Naive B cell (primary cell): ENCODE measurements at regions not wholly inside any gene's neighbourhood (a gene's known extent, or its start where the extent isn't known, plus 50 kb on each side); places are given as distances from the start of the nearest gene placed in this dataset.
"Not testable (repeated sequence)": the region's sequence is repeated elsewhere in the genome, so short reads cannot be mapped to it uniquely, and the experiment has no call there.

Source experiments
- ATAC-seq, 2 donors: fragments of 150-1000 bp; cut with Tn5 transposase; 2 replicates each; pipeline ENCODE4 v1.10.0; 2021; ENCODE audit warnings: low read depth in 2 of 2, mild to moderate bottlenecking in 2 of 2, moderate library complexity in 2 of 2
- DNase-seq: peaks from one replicate; pipeline ENCODE4 v3.0.0; 2022
- H3K27ac Mint-ChIP-seq, 6 donors: one replicate each; pipeline ENCODE4 v1.8.0; 2020 to 2022; ENCODE audit warnings: mild to moderate bottlenecking in 6 of 6, mixed read lengths in 6 of 6, moderate library complexity in 5 of 6, inconsistent platforms in 2 of 6
- H3K27me3 Mint-ChIP-seq, 3 donors: one replicate each; pipeline ENCODE4 v1.8.0; 2021 to 2022; ENCODE audit warnings: mixed read lengths in 3 of 3, mild to moderate bottlenecking in 1 of 3
- H3K36me3 Mint-ChIP-seq, 2 donors: one replicate each; pipeline ENCODE4 v1.8.0; 2020 to 2022; ENCODE audit warnings: mixed read lengths in 2 of 2, inconsistent platforms in 1 of 2, mild to moderate bottlenecking in 1 of 2
- H3K4me1 Mint-ChIP-seq, 3 donors: one replicate each; pipeline ENCODE4 v1.8.0; 2020 to 2022; ENCODE audit warnings: mixed read lengths in 3 of 3, inconsistent platforms in 1 of 3, mild to moderate bottlenecking in 1 of 3, moderate library complexity in 1 of 3
- H3K4me3 Mint-ChIP-seq, 8 donors: one replicate each; pipeline ENCODE4 v1.8.0; 2020 to 2022; ENCODE audit warnings: mild to moderate bottlenecking in 8 of 8, mixed read lengths in 8 of 8, moderate library complexity in 8 of 8, inconsistent platforms in 2 of 8
- H3K9me3 Mint-ChIP-seq, 7 donors: one replicate each; pipeline ENCODE4 v1.8.0; 2020 to 2022; ENCODE audit warnings: mixed read lengths in 7 of 7, mild to moderate bottlenecking in 5 of 7, inconsistent platforms in 2 of 7, moderate library complexity in 1 of 7

DNA sequence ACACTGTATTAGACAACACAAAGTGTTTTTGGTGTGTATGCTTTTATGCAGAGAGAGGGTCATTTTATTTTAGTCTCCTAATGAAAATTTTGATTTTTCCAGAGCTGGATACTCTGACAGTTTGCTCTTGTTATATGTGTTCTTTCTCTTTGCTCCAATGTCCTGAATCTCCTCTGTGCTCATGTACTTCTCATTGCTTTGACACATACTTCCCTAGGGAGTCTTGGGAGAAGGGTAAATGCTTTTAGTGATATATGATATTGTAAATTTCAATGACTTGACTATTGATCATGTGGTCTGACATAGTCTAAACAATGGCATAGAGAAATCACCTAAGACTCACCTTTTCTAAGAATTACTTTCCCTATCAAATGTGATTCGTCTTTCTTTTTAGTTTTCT is 972.6 kb upstream of the EDIL3 start:
- no peaks in the 10 kb centered on the region for H3K36me3 Mint-ChIP-seq
- no peak overlapping the region for H3K4me3 Mint-ChIP-seq
- no peaks in the 10 kb centered on the region for H3K4me1 Mint-ChIP-seq
- no peak for ATAC-seq
- H3K9me3 Mint-ChIP-seq: peaks cover 0 to 5% (median 0%) of the 10 kb centered on the region in 7 donors
- no peak for DNase-seq
- H3K27me3 Mint-ChIP-seq: no peaks in the 10 kb centered on the region
- H3K27ac Mint-ChIP-seq: no peak overlapping the region

DNA sequence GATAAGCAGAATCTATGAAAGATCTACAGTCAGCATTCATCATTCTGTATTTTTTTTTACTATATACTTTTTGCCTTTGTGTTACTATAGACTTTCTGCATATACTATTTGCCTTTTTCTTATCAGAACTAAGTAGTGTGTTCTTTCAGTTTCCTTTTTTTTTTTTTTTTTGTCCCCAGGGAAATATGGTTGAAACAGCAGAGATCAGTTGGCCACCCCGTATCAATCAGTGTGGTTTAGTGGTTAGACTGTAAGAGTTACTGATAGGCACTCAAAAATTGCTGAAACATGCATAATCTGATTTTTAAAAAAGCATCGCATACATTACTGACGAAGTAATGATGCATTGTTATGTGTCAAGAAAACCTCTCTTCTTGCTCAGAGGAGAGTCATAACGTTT is 990.8 kb upstream of the EDIL3 start:
- no peak for ATAC-seq
- Mint-ChIP-seq H3K27ac (no peak overlapping the region), H3K4me1 (no peaks in the 10 kb centered on the region), H3K36me3 (no peaks in the 10 kb centered on the region), H3K27me3 (no peaks in the 10 kb centered on the region), H3K4me3 (no peak overlapping the region), H3K9me3 (peaks cover 0 to under 1% (median 0%) of the 10 kb centered on the region in 7 donors)
- no peak for DNase-seq

GRCh38 chr5:85388770-85389169 is 1004.1 kb upstream of the EDIL3 start:
- H3K36me3 Mint-ChIP-seq: no peaks in the 10 kb centered on the region
- no peaks in the 10 kb centered on the region for H3K27me3 Mint-ChIP-seq
- H3K9me3 Mint-ChIP-seq: peaks cover 0 to 11% (median 3%) of the 10 kb centered on the region in 7 donors
- DNase-seq: no peak
- H3K4me3 Mint-ChIP-seq: no peak overlapping the region
- no peak for ATAC-seq
- H3K4me1 Mint-ChIP-seq: no peaks in the 10 kb centered on the region
- no peak overlapping the region for H3K27ac Mint-ChIP-seq

DNA sequence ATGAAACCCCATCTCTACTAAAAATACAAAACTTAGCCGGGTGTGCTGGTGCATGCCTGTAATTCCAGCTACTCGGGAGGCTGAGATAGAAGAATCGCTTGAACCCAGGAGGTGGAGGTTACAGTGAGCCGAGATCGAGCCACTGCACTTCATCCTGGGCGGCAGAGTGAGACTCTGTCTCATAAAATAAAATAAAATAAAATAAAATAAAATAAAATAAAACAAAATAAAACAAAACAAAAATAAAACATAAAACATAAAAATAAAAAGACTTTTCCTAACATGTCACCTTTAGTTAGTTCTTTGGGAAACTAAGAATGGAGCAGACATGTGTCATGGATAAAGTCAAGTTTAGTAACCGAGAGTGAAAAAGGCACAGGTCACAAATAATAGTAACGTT is 1007.6 kb upstream of the EDIL3 start:
- not testable (repeated sequence) for H3K4me1 Mint-ChIP-seq, ATAC-seq, DNase-seq, H3K27ac Mint-ChIP-seq, H3K27me3 Mint-ChIP-seq, H3K36me3 Mint-ChIP-seq, H3K4me3 Mint-ChIP-seq, H3K9me3 Mint-ChIP-seq

DNA sequence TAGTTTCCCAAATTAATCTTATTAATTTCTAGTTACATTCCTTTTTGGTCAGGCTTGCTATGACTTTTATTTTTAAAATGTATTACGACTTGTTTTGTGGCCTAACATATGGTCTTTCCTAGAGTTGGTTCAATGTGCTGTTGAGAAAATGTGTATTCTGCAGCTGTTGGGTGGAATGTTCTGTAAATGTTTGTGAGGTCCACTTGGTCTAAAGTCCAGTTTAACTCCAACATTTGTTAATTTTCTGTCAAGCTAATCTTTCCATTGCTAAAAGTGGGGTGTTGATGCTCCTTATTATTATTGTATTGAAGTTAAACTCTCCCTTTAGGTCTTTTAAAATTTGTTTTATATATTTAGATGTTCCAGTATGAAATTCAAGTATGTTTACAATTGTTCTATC is 1010.8 kb upstream of the EDIL3 start:
- Mint-ChIP-seq H3K4me1 (no peaks in the 10 kb centered on the region), H3K27ac (no peak overlapping the region), H3K4me3 (no peak overlapping the region), H3K27me3 (no peaks in the 10 kb centered on the region), H3K9me3 (peaks cover 0 to 5% (median 0%) of the 10 kb centered on the region in 7 donors), H3K36me3 (no peaks in the 10 kb centered on the region)
- DNase-seq (no peak), ATAC-seq (no peak)

GRCh38 chr5:85397451-85397850 is 1012.8 kb upstream of the EDIL3 start:
- ATAC-seq (no peak), DNase-seq (no peak)
- Mint-ChIP-seq H3K27ac (no peak overlapping the region), H3K9me3 (peaks cover 0 to 5% (median 0%) of the 10 kb centered on the region in 7 donors), H3K27me3 (no peaks in the 10 kb centered on the region), H3K36me3 (no peaks in the 10 kb centered on the region), H3K4me1 (no peaks in the 10 kb centered on the region), H3K4me3 (no peak overlapping the region)

GRCh38 chr5:85428426-85428934 is 1043.8 kb upstream of the EDIL3 start:
- Mint-ChIP-seq H3K27ac (no peak overlapping the region), H3K27me3 (no peaks in the 10 kb centered on the region), H3K36me3 (no peaks in the 10 kb centered on the region), H3K4me3 (no peak overlapping the region), H3K4me1 (no peaks in the 10 kb centered on the region), H3K9me3 (peaks cover 1 to 11% (median 5%) of the 10 kb centered on the region in 7 donors)
- no peak for ATAC-seq
- DNase-seq: no peak

DNA sequence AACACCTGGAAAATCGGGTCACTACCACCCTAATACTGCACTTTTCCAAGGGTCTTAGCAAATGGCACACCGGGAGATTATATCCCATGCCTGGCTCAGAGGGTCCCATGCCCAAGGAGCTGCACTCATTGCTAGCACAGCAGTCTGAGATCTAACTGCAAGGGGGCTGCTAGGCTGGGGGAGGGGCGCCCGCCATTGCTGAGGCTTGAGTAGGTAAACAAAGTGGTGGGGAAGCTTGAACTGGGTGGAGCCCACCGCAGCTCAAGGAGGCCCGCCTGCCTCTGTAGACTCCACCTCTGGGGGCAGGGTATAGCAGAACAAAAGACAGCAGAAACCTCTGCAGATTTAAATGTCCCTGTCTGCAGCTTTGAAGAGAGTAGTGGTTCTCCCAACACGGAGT is 1047.0 kb upstream of the EDIL3 start:
- H3K27ac Mint-ChIP-seq, ATAC-seq: not testable (repeated sequence)
- peaks cover 4 to 17% (median 9%) of the 10 kb centered on the region in 7 donors for H3K9me3 Mint-ChIP-seq

DNA sequence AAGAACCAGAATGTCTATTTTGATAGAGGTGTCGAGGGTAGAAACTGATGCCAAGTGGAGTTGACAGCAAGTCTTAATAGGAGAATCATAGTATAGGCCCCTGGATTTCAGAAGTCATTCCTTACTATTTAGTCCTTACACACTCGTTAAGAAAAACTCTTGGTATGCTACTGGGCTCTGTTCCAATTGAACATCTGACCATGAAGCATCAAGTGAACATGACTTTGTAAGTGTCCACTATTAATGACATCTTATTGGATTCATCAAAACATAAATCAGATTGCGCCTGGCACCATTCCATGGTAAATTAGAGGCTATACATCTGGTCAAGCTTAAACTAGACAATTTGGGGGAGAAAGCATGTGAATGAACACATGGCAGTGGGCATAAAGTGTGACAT is 1056.5 kb upstream of the EDIL3 start:
- no peak overlapping the region for H3K4me3 Mint-ChIP-seq
- peaks cover 0 to 9% (median 5%) of the 10 kb centered on the region in 7 donors for H3K9me3 Mint-ChIP-seq
- no peak overlapping the region for H3K27ac Mint-ChIP-seq
- no peak for ATAC-seq
- no peak for DNase-seq
- no peaks in the 10 kb centered on the region for H3K27me3 Mint-ChIP-seq
- H3K4me1 Mint-ChIP-seq: no peaks in the 10 kb centered on the region
- H3K36me3 Mint-ChIP-seq: no peaks in the 10 kb centered on the region

More for the DNA sequence above, 1047.0 kb upstream of the EDIL3 start:
- H3K36me3 Mint-ChIP-seq, DNase-seq, H3K27me3 Mint-ChIP-seq, H3K4me3 Mint-ChIP-seq, H3K4me1 Mint-ChIP-seq: not testable (repeated sequence)

- ATAC-seq: no peak
- Mint-ChIP-seq H3K36me3 (no peaks in the 10 kb centered on the region), H3K27me3 (no peaks in the 10 kb centered on the region), H3K27ac (no peak overlapping the region), H3K4me3 (no peak overlapping the region), H3K9me3 (peaks cover 0 to 9% (median 5%) of the 10 kb centered on the region in 7 donors), H3K4me1 (no peaks in the 10 kb centered on the region)
- DNase-seq: no peak
Observed at GRCh38 chr5:85441853-85442252, 1057.2 kb upstream of the EDIL3 start.

- Mint-ChIP-seq H3K4me3 (no peak overlapping the region), H3K27me3 (no peaks in the 10 kb centered on the region), H3K4me1 (no peaks in the 10 kb centered on the region), H3K27ac (no peak overlapping the region), H3K9me3 (peaks cover 0 to 4% (median 1%) of the 10 kb centered on the region in 7 donors), H3K36me3 (no peaks in the 10 kb centered on the region)
- ATAC-seq: no peak
- DNase-seq: no peak
Observed at GRCh38 chr5:85452322-85453025, 1067.8 kb upstream of the EDIL3 start.

DNA sequence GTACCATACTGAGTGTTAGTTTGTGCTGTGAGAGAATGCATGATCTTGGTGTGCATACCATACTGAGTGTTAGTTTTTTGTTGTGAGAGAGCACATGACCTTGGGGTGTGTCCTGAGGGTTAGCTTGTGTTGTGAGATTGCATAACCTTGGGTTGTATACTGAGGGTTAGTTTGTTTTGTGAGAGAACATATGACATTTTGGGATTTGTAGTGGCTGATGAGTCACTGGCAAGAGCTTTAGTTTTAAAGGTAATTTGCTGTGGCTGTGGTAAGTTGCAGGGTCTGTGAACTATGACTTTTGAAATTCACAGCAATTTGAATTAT is 1068.3 kb upstream of the EDIL3 start:
- Mint-ChIP-seq H3K9me3 (peaks cover 0 to 5% (median 1%) of the 10 kb centered on the region in 7 donors), H3K27ac (no peak overlapping the region), H3K4me1 (no peaks in the 10 kb centered on the region), H3K4me3 (no peak overlapping the region), H3K36me3 (no peaks in the 10 kb centered on the region), H3K27me3 (no peaks in the 10 kb centered on the region)
- ATAC-seq (no peak), DNase-seq (no peak)

DNA sequence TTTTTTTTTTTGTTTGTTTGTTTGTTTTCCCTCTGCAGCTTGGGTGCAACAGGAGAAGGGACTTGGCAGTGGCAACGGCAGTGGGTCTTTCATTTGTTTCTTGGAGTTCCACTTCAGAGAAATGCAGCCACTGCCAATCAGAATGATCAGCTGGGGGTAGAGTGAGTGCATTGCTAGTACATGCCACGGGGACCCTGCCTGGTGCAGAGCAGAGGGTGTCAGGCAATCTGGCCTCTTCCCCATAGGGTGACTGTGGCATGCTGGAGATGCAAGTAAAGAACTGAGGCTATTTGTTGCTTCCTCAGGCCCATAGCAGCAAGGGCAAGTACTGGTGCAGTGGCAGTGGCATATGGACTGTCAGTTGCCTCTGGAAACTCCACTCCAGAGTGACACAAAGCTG is 1073.6 kb upstream of the EDIL3 start:
- peaks cover 0 to 5% (median 1%) of the 10 kb centered on the region in 7 donors for H3K9me3 Mint-ChIP-seq

GRCh38 chr5:85462957-85463356 is 1078.3 kb upstream of the EDIL3 start:
- H3K27ac Mint-ChIP-seq: no peak overlapping the region
- H3K4me1 Mint-ChIP-seq: no peaks in the 10 kb centered on the region
- no peaks in the 10 kb centered on the region for H3K36me3 Mint-ChIP-seq
- no peak overlapping the region for H3K4me3 Mint-ChIP-seq
- DNase-seq: no peak
- peaks cover 2 to 11% (median 7%) of the 10 kb centered on the region in 7 donors for H3K9me3 Mint-ChIP-seq
- H3K27me3 Mint-ChIP-seq: no peaks in the 10 kb centered on the region
- no peak for ATAC-seq

More for the DNA sequence above, 1073.6 kb upstream of the EDIL3 start:
- Mint-ChIP-seq H3K36me3 (no peaks in the 10 kb centered on the region), H3K4me1 (no peaks in the 10 kb centered on the region), H3K27me3 (no peaks in the 10 kb centered on the region), H3K27ac (peak overlapping the region in 1 of 6 donors; percentile 23), H3K4me3 (no peak overlapping the region)
- ATAC-seq: no peak
- no peak for DNase-seq
